GM12892 (cell line): ENCODE measurements at regions not wholly inside any gene's neighbourhood (a gene's known extent, or its start where the extent isn't known, plus 50 kb on each side); places are given as distances from the start of the nearest gene placed in this dataset.

Source experiments
- POLR2A ChIP-seq: IDR thresholded peaks from 2 replicates; pipeline ENCODE4 v1.6.1; 2011; ENCODE audit warnings: low read depth, low read length, control low read depth
- POLR2AphosphoS5 ChIP-seq: IDR thresholded peaks from 2 replicates; pipeline ENCODE4 v1.6.1; 2011; ENCODE audit warnings: low read depth, low read length, control low read depth
- TAF1 ChIP-seq: IDR thresholded peaks from 2 replicates; pipeline ENCODE4 v1.6.1; 2011; ENCODE audit warnings: low read depth, mild to moderate bottlenecking, control low read depth, low read length, borderline replicate concordance

DNA sequence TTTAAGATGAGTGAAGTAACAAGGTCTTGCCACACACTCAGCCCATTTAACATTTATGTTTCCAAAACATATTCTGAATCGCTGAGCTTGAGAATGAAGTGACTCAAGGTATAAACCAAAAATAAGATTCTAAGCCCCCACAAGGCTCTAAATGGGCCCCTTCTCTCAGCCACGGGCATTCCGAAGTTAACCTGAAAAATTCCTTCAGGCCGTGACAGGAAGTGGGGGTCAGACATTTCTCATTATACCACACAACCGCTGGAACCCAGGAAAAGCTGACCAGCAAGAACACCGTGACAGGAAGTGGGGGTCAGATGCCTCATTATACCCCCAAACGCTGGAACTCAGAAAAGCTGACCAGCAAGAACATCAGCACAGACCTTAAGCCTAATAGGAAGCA, 247.9 kb downstream of the ERMARD start:
- TF ChIP-seq POLR2AphosphoS5, result no peak
- TF ChIP-seq POLR2A, result no peak
- no peak for TF ChIP-seq TAF1
